Trophoblast cell (in vitro differentiated cells and primary cell): ENCODE measurements at regions not wholly inside any gene's neighbourhood (a gene's known extent, or its start where the extent isn't known, plus 50 kb on each side); places are given as distances from the start of the nearest gene placed in this dataset.
A peak's percentile ranks its signal among the peaks of the same experiment; 100 is the strongest.

Source experiments
- DNase-seq, 2 donors: peaks; one replicate each; pipeline ENCODE4 v3.0.0-alpha.2; 2016
- H2AFZ ChIP-seq: 2 replicates; pipeline ENCODE4 v1.6.1; 2013; ENCODE audit warnings: low read length, moderate library complexity, mild to moderate bottlenecking; ENCODE audit not compliant: insufficient read depth, poor library complexity
- H2AK5ac ChIP-seq: 2 replicates; pipeline ENCODE4 v1.6.1; 2013; ENCODE audit warnings: mild to moderate bottlenecking, low read length
- H2BK120ac ChIP-seq: 2 replicates; pipeline ENCODE4 v1.6.1; 2013; ENCODE audit warnings: low read length, mild to moderate bottlenecking, moderate library complexity; ENCODE audit not compliant: insufficient read depth, poor library complexity
- H2BK12ac ChIP-seq: 2 replicates; pipeline ENCODE4 v1.6.1; 2013; ENCODE audit warnings: mild to moderate bottlenecking, low read length, moderate library complexity
- H2BK5ac ChIP-seq: 2 replicates; pipeline ENCODE4 v1.6.1; 2013; ENCODE audit warnings: low read length, low read depth, moderate library complexity, mild to moderate bottlenecking; ENCODE audit not compliant: poor library complexity
- H3K14ac ChIP-seq: 2 replicates; pipeline ENCODE4 v1.6.1; 2013; ENCODE audit warnings: mild to moderate bottlenecking, low read length
- H3K18ac ChIP-seq: 2 replicates; pipeline ENCODE4 v1.6.1; 2013; ENCODE audit warnings: mild to moderate bottlenecking, low read length
- H3K23ac ChIP-seq: 2 replicates; pipeline ENCODE4 v1.6.1; 2013; ENCODE audit warnings: low read length
- H3K27ac ChIP-seq: 2 replicates; pipeline ENCODE4 v1.5.1; 2013; ENCODE audit warnings: low read depth, mild to moderate bottlenecking, inconsistent platforms, low read length, moderate library complexity
- H3K27me3 ChIP-seq: 2 replicates; pipeline ENCODE4 v1.6.1; 2013; ENCODE audit warnings: inconsistent platforms, mild to moderate bottlenecking, low read length, moderate library complexity; ENCODE audit not compliant: insufficient read depth
- H3K36me3 ChIP-seq, 2 experiments: 1 replicate in 1 of 2; 2 replicates in 1 of 2; pipeline ENCODE4 v1.6.1; 2013; ENCODE audit warnings: low read length in 2 of 2, mild to moderate bottlenecking in 2 of 2, moderate library complexity in 1 of 2; ENCODE audit not compliant: insufficient read depth in 2 of 2, control insufficient read depth in 1 of 2
- H3K4ac ChIP-seq: 2 replicates; pipeline ENCODE4 v1.6.1; 2013; ENCODE audit warnings: low read depth, mild to moderate bottlenecking, low read length, moderate library complexity
- H3K4me1 ChIP-seq, 2 experiments: 1 replicate in 1 of 2; 2 replicates in 1 of 2; pipeline ENCODE4 v1.6.1; 2013; ENCODE audit warnings: low read length in 2 of 2, mild to moderate bottlenecking in 2 of 2, moderate library complexity in 1 of 2; ENCODE audit not compliant: insufficient read depth in 2 of 2, control insufficient read depth in 1 of 2
- H3K4me2 ChIP-seq: 2 replicates; pipeline ENCODE4 v1.6.1; 2013; ENCODE audit warnings: inconsistent platforms, mild to moderate bottlenecking, low read length, moderate library complexity
- H3K4me3 ChIP-seq: 2 replicates; pipeline ENCODE4 v1.5.1; 2013; ENCODE audit warnings: mild to moderate bottlenecking, low read depth, low read length, inconsistent platforms
- H3K79me1 ChIP-seq: one replicate; pipeline ENCODE4 v1.6.1; 2013; ENCODE audit warnings: low read length
- H3K79me2 ChIP-seq: 2 replicates; pipeline ENCODE4 v1.6.1; 2013; ENCODE audit warnings: low read length, mild to moderate bottlenecking; ENCODE audit not compliant: control insufficient read depth, insufficient read depth, poor library complexity
- H3K9ac ChIP-seq: 2 replicates; pipeline ENCODE4 v1.6.1; 2013; ENCODE audit warnings: mild to moderate bottlenecking, low read length
- H3K9me3 ChIP-seq: 2 replicates; pipeline ENCODE4 v1.6.1; 2013; ENCODE audit warnings: low read depth, mild to moderate bottlenecking, control low read depth, inconsistent platforms, low read length; ENCODE audit not compliant: insufficient read depth
- H4K12ac ChIP-seq: 2 replicates; pipeline ENCODE4 v1.6.1; 2013; ENCODE audit warnings: low read depth, mild to moderate bottlenecking, low read length, moderate library complexity
- H4K8ac ChIP-seq: 2 replicates; pipeline ENCODE4 v1.6.1; 2013; ENCODE audit warnings: low read depth, mild to moderate bottlenecking, low read length, moderate library complexity
- H4K91ac ChIP-seq: one replicate; pipeline ENCODE4 v1.6.1; 2013; ENCODE audit warnings: low read depth, mild to moderate bottlenecking, low read length, moderate library complexity
- WGBS: extraction: QIAGEN DNeasy Blood & Tissue Kit; methylation state at CpG from one replicate; pipeline ENCODE4 v1.1.7; 2013; ENCODE audit warnings: missing lambda C conversion rate; ENCODE audit not compliant: insufficient read length, insufficient coverage; ENCODE audit errors: extremely low coverage; 5-methylcytosine and 5-hydroxymethylcytosine counted together

DNA sequence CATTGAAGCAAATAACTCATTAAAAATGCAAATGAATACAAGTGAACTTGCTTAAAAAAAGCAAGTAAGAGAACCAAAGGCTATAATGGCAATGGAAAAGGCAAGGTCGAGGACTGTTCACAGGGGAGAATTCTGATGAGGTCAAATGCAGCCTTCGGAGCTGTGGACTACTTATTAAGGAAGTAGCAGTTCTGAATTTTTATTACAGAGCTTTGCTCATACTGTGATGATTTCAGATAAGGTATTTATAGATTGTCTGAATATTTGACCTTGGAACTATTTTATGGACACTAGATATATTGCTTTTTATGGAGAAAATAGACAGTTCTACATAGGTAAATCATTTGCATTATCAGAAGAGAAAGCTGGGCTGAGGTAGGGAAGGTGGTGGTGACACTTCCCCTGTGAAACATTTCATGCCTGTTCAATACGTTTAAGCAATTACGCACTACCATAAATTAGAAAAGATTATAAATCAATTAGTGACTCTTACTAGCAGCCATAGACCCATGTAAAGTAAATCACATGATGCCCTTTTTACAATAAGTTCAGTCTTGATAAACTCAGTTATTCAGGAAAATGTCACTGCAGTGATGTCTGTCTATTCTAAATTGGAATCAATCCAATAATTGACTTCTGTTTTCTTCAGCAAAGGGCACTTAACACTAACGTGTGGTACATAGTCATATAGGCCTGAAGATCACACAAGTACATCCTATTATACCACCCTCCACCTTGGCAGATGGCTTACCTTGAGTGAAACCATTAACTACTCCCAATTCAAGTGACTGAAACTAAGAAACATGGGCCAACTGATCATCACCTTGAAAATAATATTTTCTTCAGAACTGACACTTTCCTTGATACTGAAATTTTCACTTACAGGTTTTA lies 260.0 kb downstream of the KLF12 start:
- Histone ChIP-seq H3K27me3 (no peaks in the 10 kb centered on the region), H2BK120ac (no peak overlapping the region), H3K27ac (no peak overlapping the region), H3K36me3 (no peaks in the 10 kb centered on the region), H3K79me1 (no peaks in the 10 kb centered on the region), H4K8ac (no peak overlapping the region), H3K4me3 (no peak overlapping the region), H2AK5ac (no peak overlapping the region), H4K91ac (no peak overlapping the region), H2AFZ (no peak overlapping the region), H3K9ac (no peak overlapping the region), H4K12ac (no peak overlapping the region), H3K14ac (no peak overlapping the region), H3K4me2 (no peak overlapping the region), H3K79me2 (no peaks in the 10 kb centered on the region), H3K23ac (no peak overlapping the region), H2BK5ac (no peak overlapping the region), H3K4ac (no peak overlapping the region), H3K9me3 (no peaks in the 10 kb centered on the region), H2BK12ac (no peak overlapping the region), H3K4me1 (peaks cover 3 to 5% of the 10 kb centered on the region in 2 experiments), H3K18ac (no peak overlapping the region)
- DNase-seq = no peak
- no CpG with 5 or more reads among the region's 5 CpGs for WGBS

DNA sequence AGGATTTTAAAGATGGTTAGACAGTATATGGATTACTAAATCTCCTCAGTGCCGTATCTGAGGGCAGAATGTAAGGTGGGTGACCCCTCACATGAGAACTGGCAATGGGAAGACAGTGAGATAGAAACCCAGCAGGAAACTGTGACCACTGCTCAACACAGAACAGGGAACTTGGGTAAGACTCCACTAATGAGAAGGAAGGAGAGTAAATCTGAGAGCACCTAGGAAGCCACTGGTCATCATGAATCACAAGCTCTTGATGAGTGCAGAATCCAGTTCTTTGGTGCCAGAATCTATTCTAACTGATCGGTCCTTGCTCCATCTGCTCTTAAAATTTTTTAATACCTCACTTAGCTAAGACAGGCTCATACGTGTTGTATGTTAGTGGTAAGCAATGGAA lies 261.8 kb downstream of the KLF12 start:
- H3K27ac ChIP-seq = no peak overlapping the region
- no peak overlapping the region for H3K18ac ChIP-seq
- H4K8ac ChIP-seq = no peak overlapping the region
- H3K4me2 ChIP-seq = no peak overlapping the region
- no peaks in the 10 kb centered on the region for H3K27me3 ChIP-seq
- H4K91ac ChIP-seq = no peak overlapping the region
- no peak overlapping the region for H3K4me3 ChIP-seq
- no peaks in the 10 kb centered on the region for H3K79me2 ChIP-seq
- no peaks in the 10 kb centered on the region for H3K36me3 ChIP-seq
- no peak overlapping the region for H3K9ac ChIP-seq
- peaks cover 3 to 5% of the 10 kb centered on the region in 2 experiments for H3K4me1 ChIP-seq
- H2BK120ac ChIP-seq = no peak overlapping the region
- H3K4ac ChIP-seq = no peak overlapping the region
- no peak overlapping the region for H2AFZ ChIP-seq
- WGBS = no CpG with 5 or more reads among the region's 3 CpGs
- no peak overlapping the region for H4K12ac ChIP-seq
- H3K9me3 ChIP-seq = no peaks in the 10 kb centered on the region
- no peaks in the 10 kb centered on the region for H3K79me1 ChIP-seq
- no peak overlapping the region for H3K23ac ChIP-seq
- H2BK12ac ChIP-seq = no peak overlapping the region
- no peak for DNase-seq
- no peak overlapping the region for H2AK5ac ChIP-seq
- H2BK5ac ChIP-seq = no peak overlapping the region
- no peak overlapping the region for H3K14ac ChIP-seq

DNA sequence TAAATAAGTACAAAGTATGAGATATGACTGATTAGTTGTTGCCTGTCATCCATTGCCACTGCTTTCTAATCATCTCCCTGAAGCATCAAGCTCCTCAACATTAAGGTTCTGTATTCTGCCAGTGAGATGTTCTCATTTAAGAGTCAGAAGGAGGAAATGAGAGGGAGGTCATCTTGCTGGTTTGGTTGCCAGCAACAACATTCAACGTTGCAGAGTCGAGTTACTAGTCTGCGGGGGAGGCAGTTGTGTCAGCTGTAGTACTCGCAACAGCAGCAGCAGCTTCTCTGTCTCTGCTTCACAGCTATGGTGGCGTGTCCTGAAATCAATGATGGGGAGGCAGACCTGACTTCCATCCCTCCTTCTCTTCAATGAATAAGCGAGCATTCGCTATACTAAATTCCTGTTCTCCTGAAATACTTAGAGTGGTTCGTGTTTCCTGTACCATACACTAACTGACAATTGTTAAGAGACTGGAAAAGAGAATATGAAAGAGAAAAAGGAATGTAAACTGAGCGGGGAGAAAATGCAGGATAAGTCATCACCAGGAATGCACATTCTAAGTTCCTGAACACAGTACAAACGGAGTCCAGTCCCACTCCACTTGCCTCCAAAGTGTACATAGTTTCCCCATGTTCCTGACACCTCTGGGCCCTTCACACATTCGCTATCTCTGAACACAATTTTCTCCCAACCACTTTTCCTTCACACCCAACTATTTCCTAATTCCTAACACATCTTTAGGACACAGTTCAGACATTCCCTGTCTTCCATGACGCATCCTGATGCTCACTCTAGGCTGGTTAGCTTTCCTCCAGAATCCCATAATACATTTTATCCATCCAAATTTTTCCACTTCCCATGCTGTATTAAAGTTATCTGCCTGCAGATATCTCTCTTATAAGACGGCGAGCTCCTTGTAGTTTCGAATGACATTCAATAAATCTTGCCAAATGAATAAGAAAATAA lies 263.0 kb downstream of the KLF12 start:
- H3K14ac ChIP-seq = no peak overlapping the region
- H3K23ac ChIP-seq = no peak overlapping the region
- H3K4ac ChIP-seq = no peak overlapping the region
- H4K12ac ChIP-seq = no peak overlapping the region
- H3K18ac ChIP-seq = no peak overlapping the region
- no peak overlapping the region for H2AK5ac ChIP-seq
- H3K4me1 ChIP-seq = peaks cover 3 to 5% of the 10 kb centered on the region in 2 experiments
- WGBS = 100% methylated on average over 1 of the region's 15 CpGs
- H3K27ac ChIP-seq = no peak overlapping the region
- H4K91ac ChIP-seq = no peak overlapping the region
- peak; percentile 50 to 72 for DNase-seq
- no peaks in the 10 kb centered on the region for H3K9me3 ChIP-seq
- H2BK12ac ChIP-seq = no peak overlapping the region
- H3K79me2 ChIP-seq = no peaks in the 10 kb centered on the region
- no peak overlapping the region for H2AFZ ChIP-seq
- H3K36me3 ChIP-seq = no peaks in the 10 kb centered on the region
- no peak overlapping the region for H4K8ac ChIP-seq
- H2BK120ac ChIP-seq = no peak overlapping the region
- no peaks in the 10 kb centered on the region for H3K79me1 ChIP-seq
- H2BK5ac ChIP-seq = no peak overlapping the region
- H3K27me3 ChIP-seq = no peaks in the 10 kb centered on the region
- no peak overlapping the region for H3K9ac ChIP-seq
- H3K4me2 ChIP-seq = no peak overlapping the region
- H3K4me3 ChIP-seq = no peak overlapping the region

DNA sequence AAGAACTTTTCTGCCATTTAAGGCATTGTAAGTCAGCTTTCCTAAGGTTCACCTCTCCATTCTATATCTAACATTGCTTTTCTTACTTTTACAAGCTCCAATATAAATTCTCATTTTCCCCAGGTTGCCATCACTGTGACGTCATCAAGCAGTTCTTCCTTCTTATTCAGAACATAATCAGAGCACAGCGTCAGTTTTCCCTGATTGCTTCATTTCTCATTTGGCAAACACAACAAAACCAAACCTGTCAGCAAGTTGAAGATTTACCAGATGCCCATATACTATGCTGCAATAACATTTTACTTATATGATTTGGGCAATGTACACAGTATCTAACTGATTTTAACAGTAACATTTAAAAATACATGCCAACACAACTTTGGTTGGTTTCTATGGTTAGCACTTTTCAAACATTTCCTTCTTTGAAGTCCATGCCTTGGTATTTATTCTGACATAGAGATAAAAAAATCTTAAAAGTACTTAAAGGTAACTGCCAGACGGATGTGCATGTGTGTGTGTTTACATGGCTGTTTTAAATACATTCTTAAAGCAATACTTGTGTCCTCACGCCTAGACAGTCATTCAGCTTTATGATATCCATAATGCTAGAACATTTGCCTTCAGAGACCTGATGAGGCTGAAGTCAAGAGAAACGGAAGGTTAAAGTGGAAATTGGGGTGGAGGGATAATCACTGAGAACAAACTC lies 264.0 kb downstream of the KLF12 start:
- no peak overlapping the region for H3K4ac ChIP-seq
- H3K36me3 ChIP-seq = no peaks in the 10 kb centered on the region
- no peaks in the 10 kb centered on the region for H3K79me2 ChIP-seq
- H3K27ac ChIP-seq = no peak overlapping the region
- H2BK120ac ChIP-seq = no peak overlapping the region
- H4K91ac ChIP-seq = no peak overlapping the region
- no peak overlapping the region for H4K12ac ChIP-seq
- no peak overlapping the region for H3K4me2 ChIP-seq
- WGBS = no CpG with 5 or more reads among the region's 5 CpGs
- no peaks in the 10 kb centered on the region for H3K9me3 ChIP-seq
- no peak overlapping the region for H3K4me3 ChIP-seq
- H2BK12ac ChIP-seq = no peak overlapping the region
- peak in 1 of 2 donors; percentile 35 for DNase-seq
- no peak overlapping the region for H2AFZ ChIP-seq
- H3K27me3 ChIP-seq = no peaks in the 10 kb centered on the region
- no peak overlapping the region for H3K14ac ChIP-seq
- H3K9ac ChIP-seq = no peak overlapping the region
- no peak overlapping the region for H4K8ac ChIP-seq
- no peak overlapping the region for H3K18ac ChIP-seq
- H3K4me1 ChIP-seq = peaks cover 3 to 5% of the 10 kb centered on the region in 2 experiments
- no peak overlapping the region for H3K23ac ChIP-seq
- no peak overlapping the region for H2AK5ac ChIP-seq
- H2BK5ac ChIP-seq = no peak overlapping the region
- H3K79me1 ChIP-seq = no peaks in the 10 kb centered on the region
